IPS-NIHi11 (cell line): ENCODE measurements at regions not wholly inside any gene's neighbourhood (a gene's known extent, or its start where the extent isn't known, plus 50 kb on each side); places are given as distances from the start of the nearest gene placed in this dataset.
A peak's percentile ranks its signal among the peaks of the same experiment; 100 is the strongest.

ENCODE experiments used
- DNase-seq: peaks from one replicate; pipeline ENCODE4 v3.0.0; 2012; ENCODE audit warnings: mixed read lengths, low spot score

- no peak for DNase-seq
Observed at GRCh38 chr14:83455561-83455960, 1921.9 kb upstream of the SEL1L start.

DNA sequence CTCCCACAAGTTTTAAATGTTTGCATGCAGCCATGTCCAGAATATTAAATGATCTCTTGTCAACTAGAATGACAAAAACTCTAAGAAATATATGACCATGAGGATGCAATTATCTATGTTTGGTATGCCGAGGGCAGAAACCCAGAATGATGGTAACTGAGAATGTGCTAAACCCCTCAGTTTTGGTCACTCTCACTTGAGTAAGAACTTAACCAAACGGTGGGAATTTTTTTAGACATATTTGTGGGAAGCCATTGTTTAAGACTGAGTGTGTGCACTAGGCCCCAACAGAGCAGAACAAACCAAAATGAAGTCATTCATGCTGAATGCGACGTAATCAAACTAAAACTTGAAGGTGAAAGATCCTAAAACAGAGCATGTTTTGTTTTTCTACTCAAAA lies 1927.9 kb upstream of the SEL1L start:
- DNase-seq, result no peak

DNA sequence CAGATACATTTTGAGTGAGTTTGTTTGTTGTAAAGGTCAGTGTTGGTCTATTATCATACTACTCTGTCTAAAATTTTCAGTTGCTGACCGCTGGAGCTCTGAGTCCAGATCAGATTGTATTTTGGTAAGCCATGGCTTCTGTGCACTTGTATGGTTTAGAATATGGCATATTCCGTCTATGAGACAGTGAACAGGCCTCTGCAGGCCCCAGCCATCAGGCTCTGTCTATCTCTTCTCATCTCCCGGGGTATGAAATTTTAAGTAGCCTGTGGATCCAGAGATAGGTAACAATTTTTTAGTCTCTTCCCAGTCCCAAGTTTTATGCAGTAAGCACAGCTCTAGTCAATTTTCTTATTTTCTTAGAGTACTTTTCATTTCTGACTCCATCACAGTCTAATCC lies 1929.1 kb upstream of the SEL1L start:
- DNase-seq, result no peak

DNA sequence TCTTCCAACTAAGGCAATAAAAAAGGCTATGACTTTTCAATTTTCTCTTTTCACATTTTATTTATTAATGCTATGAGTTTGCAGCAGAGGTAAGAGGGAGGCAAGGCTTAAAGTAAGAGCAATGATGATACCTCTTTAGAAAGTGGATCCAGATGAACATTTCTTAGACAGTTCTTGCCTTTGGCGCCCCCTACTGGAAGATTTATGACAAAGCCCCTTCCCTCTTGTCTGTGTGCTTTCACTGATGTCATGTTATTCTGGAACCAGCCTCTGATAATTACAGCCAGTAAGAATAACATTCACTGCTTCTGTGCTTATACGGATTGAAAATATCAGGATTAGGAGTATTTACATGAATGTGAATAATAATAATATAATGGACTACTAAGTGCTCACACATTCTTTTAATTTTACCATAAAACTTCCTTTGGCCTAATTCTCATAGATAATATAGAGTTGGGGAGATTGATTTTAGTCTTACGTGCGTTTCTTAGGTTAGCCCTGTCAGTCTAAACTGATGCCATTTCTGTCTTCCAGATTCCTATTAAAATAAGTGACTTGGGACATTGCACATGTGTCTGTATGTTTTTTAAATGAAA lies 1929.9 kb upstream of the SEL1L start:
- peak; percentile 80 for DNase-seq

GRCh38 chr14:83467811-83468210 lies 1934.2 kb upstream of the SEL1L start:
- DNase-seq, result no peak

GRCh38 chr14:83470466-83470865 lies 1936.8 kb upstream of the SEL1L start:
- DNase-seq, result no peak

GRCh38 chr14:83470959-83471695 lies 1937.5 kb upstream of the SEL1L start:
- no peak for DNase-seq

DNA sequence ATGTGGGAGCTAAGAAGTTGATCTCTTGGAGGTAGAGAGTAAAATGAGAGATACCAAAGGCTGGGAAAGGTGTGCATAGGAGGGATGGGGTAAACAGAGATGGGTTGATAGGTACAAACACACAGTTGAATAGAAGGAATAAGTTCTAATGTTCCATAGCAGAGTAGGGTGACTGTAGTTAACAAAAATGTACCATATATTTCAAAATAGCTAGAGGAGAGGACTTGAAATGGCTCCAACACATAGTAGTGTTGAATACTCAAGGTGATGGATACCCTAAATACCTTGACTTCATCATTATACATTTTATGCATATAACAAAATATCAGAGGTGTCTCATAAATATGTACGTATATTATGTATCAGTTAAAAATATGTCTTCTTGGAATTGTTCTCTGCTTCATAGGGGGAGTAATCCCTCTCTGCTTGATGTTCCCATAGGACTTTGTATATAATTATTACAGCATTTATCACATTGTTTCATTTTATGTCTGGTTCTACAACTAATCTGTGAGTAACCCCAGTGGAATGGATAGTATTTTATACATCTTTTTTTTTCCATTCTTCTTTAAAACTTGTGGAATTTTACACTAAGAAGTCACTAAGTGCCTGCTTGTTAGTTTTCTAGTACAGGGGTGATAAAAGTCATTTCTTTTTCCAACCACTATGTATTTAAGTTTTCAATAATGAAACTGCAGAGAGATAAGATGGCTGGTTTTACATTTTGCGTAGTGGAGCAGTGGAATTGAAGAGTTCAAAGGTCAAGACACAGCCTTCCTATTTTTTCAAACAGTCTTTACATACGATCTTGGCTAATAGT lies 1940.0 kb upstream of the SEL1L start:
- DNase-seq, result no peak

DNA sequence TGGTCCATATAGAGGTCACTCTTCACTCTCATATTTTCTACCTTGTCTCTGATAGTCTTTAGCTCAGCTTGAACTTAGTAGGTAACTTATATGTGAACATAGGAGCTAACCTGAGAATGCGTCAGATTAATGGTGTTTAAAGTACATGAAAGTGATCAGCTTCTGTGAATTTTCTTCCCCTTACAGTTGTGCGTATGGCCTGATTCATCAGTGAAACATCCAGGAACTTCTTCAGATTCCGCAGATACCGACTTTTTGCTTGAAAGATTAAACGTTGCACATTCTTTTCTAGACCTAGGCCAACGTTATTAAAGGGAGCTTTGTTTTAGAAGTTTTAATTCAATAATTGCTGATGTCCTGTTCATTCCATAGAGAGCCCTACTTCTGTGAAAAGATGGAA lies 1945.1 kb upstream of the SEL1L start:
- DNase-seq, result no peak

- DNase-seq, result no peak
Observed at GRCh38 chr14:83483063-83483462, 1949.4 kb upstream of the SEL1L start.

DNA sequence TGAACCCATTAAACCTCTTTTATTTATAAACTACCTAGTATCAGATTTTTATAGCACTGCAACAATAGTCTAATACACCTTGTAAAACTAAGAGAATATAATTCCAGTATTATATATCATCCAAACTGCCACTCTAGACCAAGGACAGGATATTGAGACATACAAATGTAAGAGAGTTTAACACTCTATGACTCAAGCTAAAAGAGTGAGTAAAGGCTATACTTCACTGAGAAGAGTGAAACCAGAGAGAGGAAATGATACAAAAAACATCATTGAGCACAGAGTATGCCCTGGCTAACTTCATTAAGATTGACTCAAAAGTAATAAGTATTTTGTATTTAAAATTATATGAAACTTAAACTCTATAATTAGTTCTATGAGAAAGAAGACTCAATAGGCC lies 1951.9 kb upstream of the SEL1L start:
- DNase-seq, result no peak

DNA sequence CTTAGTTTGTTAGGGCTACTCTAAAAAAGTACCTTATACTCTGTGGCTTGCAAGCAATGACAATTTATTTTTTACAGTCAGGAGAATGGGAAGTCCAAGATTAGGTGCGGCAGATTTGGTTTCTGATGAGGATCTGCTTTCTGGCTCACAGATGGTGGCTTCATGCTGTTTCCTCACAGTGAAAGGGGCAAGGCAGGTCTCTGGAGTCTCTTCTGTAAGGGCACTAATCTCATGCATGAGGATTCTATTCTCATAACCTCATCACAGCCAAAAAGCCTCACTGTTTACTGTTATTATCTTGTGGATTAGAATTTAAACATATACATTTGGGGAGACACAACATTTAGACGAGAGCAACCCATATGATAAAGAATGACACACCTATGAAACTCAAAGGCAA lies 1957.4 kb upstream of the SEL1L start:
- no peak for DNase-seq

- DNase-seq, result no peak
Observed at GRCh38 chr14:83520837-83521236, 1987.2 kb upstream of the SEL1L start.

DNA sequence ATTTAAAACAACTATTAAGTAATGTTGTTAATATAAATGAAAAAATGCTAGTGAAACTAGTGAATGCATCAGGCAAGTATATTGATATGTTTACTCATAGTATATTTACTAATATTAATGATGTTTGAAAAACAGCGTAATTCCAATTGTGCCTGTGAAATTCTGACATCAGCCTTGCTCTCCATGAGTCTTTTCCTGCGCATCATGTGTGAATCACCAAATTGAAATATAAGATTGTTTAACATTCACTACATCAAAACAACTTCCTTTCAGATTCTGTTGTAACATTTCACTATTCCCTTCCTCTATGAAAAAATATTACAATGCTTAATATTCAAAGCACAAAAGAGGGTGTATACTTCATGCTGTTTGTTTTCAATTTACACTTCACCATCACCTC lies 1995.9 kb upstream of the SEL1L start:
- no peak for DNase-seq

DNA sequence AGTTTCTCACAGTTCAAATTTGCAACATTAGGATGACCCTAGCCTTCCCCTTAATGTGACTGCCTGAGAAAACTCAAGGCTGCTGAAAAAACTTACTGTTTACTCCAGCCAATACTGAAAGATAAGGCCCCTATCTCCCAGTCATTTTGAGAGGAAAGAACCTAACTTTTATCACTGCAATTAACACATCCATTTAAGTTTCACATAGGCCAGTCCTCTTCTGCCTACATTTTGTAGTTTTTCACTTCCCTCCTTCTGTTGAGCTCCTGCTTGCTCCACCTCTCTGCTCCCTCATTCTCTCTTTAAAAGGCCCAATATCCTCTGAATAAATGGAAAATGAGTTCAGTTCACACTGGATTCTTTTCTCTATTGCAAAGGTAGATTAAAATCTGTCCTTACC lies 1996.2 kb upstream of the FLRT2 start:
- DNase-seq, result no peak

DNA sequence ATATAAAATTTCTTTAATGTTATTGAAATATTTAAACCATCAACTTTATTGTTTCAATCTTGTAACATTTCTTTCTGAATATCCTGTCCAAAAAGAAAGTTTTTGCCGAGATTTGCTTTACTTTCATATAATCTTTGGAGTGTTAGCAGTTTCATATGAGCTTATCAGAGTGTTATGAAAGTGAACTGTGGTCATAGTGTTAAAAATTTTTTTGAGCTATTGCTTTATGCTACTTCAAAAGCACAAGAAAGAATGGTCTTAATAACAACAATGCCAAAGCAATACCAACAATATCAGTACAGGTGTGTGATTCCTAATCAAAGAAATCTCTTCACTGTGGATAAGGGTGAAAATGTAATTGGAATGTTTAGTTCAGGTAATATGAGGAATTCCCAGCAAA lies 1994.9 kb upstream of the FLRT2 start:
- DNase-seq, result no peak

GRCh38 chr14:83535444-83535843 lies 1994.5 kb upstream of the FLRT2 start:
- DNase-seq, result no peak

DNA sequence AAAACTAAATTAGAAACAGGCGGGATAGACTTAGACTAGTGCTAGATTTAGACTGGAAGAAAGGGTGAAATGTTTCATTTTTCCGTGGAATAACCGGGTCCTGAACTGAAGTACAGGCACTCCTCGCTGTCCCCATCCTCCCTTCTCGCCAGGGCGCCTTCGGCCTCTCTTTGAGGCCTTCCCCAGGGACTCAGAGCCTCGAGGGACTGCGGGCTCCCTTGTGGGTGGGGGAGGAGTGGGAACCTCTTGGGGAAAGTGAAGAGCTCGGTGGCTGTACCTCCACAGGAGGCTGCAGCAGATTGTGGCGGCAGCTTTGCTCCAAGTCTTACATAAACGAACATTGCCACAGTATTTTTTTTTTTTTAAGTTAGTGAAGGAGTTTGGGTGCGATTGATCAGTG lies 1988.8 kb upstream of the FLRT2 start:
- DNase-seq, result no peak

DNA sequence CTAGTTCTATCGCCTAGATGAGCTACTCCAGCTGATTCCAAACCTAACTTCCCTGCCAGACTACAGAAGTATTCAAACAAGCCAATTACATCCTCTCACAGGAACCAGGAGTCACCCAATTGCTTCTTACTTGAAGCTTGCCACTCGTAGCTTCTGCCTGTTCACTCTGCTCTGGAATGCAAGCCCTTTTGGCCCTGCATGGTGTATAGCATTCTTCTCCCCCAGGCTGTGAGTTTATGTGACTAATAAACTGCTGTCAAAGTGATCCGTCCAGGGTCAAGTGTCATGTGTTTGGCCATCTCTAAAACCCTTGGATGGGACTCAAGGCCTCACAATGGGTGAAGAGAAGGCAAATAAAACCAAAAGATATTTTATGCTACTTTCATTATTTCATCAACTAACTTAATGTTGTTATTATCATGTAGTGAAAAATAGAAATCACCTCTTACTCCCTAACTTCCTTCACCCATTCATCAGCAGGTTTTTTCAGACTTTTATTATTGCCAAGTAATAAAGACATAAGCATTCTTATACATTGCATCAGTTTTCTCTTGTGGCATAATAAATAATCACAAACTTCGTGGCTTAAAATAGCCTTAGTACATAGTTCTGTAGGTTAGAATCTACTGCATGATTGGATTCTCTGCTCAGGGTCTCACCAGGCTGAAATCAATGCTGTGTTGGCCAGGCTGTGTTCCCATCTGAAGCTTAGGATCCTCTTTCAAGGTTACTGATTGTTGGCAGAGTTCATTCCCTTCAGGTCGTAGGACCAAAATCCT lies 1981.7 kb upstream of the FLRT2 start:
- no peak for DNase-seq

GRCh38 chr14:83556065-83556464 lies 1973.9 kb upstream of the FLRT2 start:
- no peak for DNase-seq

DNA sequence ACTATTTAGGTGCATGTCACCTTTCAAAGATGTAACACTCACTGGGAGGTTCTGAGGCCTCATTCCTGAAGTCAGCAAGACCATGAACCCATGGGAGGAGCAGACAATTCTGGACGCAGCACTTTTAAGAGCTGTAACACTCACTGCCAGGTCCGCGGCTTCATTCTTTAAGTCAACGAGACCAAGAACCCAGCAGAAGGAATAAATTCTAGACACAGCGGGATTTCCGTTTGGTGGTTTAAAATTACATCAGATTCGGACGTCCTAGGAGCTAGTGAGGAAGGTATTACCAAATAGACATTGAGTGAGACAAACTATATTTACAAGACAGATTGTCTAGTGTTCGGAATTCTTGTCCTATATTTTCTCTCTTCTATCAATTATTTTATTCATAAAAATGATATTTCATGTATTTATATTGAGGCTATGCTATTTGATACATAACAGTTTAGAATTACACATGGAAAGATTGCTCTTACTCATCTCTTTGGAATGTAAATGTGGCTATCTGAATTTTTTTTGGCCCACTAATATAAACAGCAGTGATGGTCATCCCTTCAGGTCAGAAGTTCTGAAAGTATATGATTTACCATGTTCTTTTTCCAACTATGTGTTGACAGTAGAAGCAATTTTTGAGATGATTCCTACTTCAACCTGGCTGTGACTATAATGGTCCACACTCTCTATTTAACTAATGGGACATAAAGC lies 1973.0 kb upstream of the FLRT2 start:
- no peak for DNase-seq

GRCh38 chr14:83558946-83559345 lies 1971.0 kb upstream of the FLRT2 start:
- DNase-seq, result no peak
